Ascending aorta (tissue), 2 donors: ENCODE measurements at regions not wholly inside any gene's neighbourhood (a gene's known extent, or its start where the extent isn't known, plus 50 kb on each side); places are given as distances from the start of the nearest gene placed in this dataset.
"Not testable (repeated sequence)": the region's sequence is repeated elsewhere in the genome, so short reads cannot be mapped to it uniquely, and the experiment has no call there.

Experiments
- DNase-seq, 2 donors: peaks; one replicate each; pipeline ENCODE4 v3.0.0-alpha.2; 2019; ENCODE audit warnings: low spot score in 2 of 2
- H3K27ac ChIP-seq, 2 donors: fragments of 200-600 bp; sonication (generic); one replicate each; pipeline ENCODE4 v1.5.1; 2016 to 2017; ENCODE audit warnings: mild to moderate bottlenecking in 1 of 2
- H3K27me3 ChIP-seq: fragments of 200-600 bp; sonication (generic); one replicate; pipeline ENCODE4 v1.5.1; 2017
- H3K36me3 ChIP-seq, 2 donors: fragments of 200-600 bp; sonication (generic); one replicate each; pipeline ENCODE4 v1.5.1; 2016
- H3K4me1 ChIP-seq, 2 donors: fragments of 200-600 bp; sonication (generic); one replicate each; pipeline ENCODE4 v1.5.1; 2016 to 2017; ENCODE audit warnings: mild to moderate bottlenecking in 1 of 2
- H3K4me3 ChIP-seq, 2 donors: fragments of 200-600 bp; sonication (generic); one replicate each; pipeline ENCODE4 v1.5.1; 2016 to 2017; ENCODE audit warnings: mild to moderate bottlenecking in 1 of 2
- H3K9me3 ChIP-seq, 2 donors: fragments of 200-600 bp; sonication (generic); one replicate each; pipeline ENCODE4 v1.5.1; 2016
- intact Hi-C: fragments of 100-400 bp; cut with DNase I; formaldehyde crosslinking; loops from one replicate; pipeline ENCODE4 v1.15.1; 2023
- TF ChIP-seq, protein P1 (sequence below), 3 experiments: fragments of 200-600 bp in 2 of 3; fragments of 450-650 bp in 1 of 3; sonication (generic) in 2 of 3; IDR thresholded peaks; one replicate each; pipeline ENCODE4 v1.5.1; 2016 to 2019; ENCODE audit warnings: antibody characterized with exemption in 3 of 3, mild to moderate bottlenecking in 1 of 3, moderate library complexity in 1 of 3

DNA sequence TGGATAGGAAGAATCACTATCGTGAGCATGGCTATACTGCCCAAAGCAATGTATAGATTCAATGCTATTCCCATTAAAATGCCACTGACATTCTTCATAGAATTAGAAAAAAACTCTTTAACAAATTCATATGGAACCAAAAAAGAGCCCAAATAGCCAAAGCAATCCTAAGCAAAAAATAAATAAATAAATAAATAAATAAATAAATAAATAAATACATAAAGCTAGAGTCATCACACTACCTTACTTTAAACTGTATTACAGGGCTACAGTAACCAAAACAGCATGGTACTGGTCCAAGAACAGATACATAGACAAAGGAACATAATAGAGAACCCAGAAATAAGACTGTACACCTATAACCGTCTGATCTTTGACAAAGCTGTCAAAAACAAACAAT, 180.4 kb upstream of the CDKN2B start:
- TF ChIP-seq, protein P1, sequence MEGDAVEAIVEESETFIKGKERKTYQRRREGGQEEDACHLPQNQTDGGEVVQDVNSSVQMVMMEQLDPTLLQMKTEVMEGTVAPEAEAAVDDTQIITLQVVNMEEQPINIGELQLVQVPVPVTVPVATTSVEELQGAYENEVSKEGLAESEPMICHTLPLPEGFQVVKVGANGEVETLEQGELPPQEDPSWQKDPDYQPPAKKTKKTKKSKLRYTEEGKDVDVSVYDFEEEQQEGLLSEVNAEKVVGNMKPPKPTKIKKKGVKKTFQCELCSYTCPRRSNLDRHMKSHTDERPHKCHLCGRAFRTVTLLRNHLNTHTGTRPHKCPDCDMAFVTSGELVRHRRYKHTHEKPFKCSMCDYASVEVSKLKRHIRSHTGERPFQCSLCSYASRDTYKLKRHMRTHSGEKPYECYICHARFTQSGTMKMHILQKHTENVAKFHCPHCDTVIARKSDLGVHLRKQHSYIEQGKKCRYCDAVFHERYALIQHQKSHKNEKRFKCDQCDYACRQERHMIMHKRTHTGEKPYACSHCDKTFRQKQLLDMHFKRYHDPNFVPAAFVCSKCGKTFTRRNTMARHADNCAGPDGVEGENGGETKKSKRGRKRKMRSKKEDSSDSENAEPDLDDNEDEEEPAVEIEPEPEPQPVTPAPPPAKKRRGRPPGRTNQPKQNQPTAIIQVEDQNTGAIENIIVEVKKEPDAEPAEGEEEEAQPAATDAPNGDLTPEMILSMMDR (IDR thresholded peaks at IDR 0.05): no peak
- DNase-seq: no peak
- intact Hi-C loops: no loop called here
- no peaks in the 10 kb centered on the region for H3K9me3 ChIP-seq
- no peak overlapping the region for H3K4me3 ChIP-seq
- no peak overlapping the region for H3K27ac ChIP-seq
- no peaks in the 10 kb centered on the region for H3K36me3 ChIP-seq
- H3K27me3 ChIP-seq: no peaks in the 10 kb centered on the region
- no peaks in the 10 kb centered on the region for H3K4me1 ChIP-seq

DNA sequence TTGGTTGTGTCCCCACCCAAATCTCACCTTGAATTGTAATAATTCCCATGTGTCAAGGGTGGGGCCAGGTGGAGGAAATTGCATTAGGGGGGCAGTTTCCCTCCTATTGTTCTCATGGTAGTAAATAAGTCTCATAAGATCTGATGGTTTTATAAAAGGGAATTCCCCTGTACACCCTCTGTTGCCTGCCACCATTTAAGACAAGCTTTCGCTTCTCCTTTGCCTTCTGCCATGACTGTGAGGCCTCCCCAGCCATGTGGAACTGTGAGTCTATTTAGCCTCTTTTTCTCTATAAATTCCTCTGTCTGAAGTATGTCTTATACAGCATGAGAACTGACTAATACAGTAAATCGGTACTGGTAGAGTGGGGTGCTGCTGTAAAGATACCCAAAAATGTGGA, 187.9 kb upstream of the CDKN2B start:
- H3K4me3 ChIP-seq, DNase-seq, H3K27ac ChIP-seq, H3K27me3 ChIP-seq, H3K9me3 ChIP-seq, H3K36me3 ChIP-seq, H3K4me1 ChIP-seq, intact Hi-C loops: not testable (repeated sequence)

DNA sequence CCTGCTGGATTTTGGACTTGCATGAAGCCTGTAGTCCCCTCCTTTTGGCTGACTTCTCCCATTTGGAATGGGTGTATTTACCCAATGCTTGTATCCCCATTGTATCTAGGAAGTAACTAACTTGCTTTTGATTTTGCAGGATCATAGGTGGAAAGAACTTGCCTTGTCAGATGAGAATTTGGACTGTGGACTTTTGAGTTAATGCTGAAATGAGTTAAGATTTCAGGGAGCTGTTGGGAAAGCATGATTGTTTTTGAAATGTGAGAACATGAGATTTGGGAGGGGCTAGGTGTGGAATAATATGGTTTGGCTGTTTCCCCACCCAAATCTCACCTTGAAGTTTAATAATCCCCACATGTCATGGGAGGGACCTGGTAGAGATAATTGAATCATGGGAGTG, 189.6 kb upstream of the CDKN2B start:
- H3K36me3 ChIP-seq: no peaks in the 10 kb centered on the region
- no peaks in the 10 kb centered on the region for H3K9me3 ChIP-seq
- H3K4me1 ChIP-seq: no peaks in the 10 kb centered on the region
- intact Hi-C loops: no loop called here
- no peak for DNase-seq
- no peak overlapping the region for H3K27ac ChIP-seq
- TF ChIP-seq, protein P1 (IDR thresholded peaks at IDR 0.05): no peak
- H3K4me3 ChIP-seq: no peak overlapping the region
- no peaks in the 10 kb centered on the region for H3K27me3 ChIP-seq

DNA sequence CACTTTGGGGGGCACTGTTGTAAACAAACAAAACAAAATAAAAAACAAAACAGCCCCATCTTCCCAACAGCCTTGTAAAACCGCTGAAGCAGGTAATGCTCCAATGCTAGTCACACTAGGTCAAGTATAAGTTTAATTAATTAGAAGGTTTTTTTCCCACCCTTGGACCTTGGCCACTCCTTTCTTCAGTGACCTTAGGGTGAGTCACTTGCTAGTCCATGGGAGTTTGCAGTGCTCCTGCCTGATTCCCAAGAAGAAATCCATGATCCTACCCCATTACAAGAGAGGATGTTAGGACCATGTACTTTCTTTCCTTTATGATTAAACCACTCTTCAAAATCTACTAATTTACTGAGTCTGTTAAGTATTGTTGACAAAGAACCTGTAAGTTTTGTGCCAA, 192.2 kb upstream of the CDKN2B start:
- Histone ChIP-seq H3K4me1 (no peaks in the 10 kb centered on the region), H3K27me3 (no peaks in the 10 kb centered on the region), H3K36me3 (no peaks in the 10 kb centered on the region), H3K27ac (no peak overlapping the region), H3K9me3 (no peaks in the 10 kb centered on the region), H3K4me3 (no peak overlapping the region)
- intact Hi-C loops: no loop called here
- TF ChIP-seq, protein P1 (IDR thresholded peaks at IDR 0.05): no peak
- DNase-seq: no peak

DNA sequence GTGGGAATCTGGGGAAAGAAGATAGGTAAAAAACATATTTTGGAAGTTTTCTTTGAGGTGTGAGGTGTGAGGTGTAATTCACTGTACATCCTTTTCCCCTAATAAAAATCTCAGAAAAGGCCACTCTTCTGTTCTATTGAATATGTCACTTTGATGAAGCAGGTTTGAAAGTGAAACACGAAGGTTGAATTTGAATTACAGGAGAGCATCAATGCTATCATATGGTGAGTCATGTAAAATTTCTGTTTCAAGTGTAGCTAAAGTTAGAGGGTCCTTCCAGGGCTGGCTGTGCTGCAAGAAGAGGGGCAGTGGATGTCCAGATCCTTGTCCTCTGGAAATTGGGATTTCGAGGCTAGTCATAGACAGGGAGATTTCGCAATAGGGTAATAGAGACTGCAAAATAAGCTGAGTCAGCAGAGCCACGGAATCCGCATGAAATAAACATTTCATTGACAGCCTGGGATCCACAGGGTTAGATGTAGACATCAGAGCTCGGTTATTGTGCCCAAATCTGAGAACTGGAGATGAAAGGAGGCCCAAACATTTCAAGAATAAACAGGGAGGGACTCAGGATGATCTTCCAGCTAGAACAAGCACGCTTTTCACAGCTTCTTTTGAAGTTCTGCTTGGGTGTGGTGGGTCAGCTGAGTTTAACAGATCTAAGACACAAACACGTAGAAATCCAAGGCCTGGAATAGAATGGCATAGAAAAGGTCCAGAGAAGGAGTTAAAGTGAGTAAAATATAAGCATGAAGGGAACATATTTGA, 194.4 kb upstream of the CDKN2B start:
- DNase-seq: no peak
- H3K27me3 ChIP-seq: no peaks in the 10 kb centered on the region
- TF ChIP-seq, protein P1 (IDR thresholded peaks at IDR 0.05): no peak
- H3K36me3 ChIP-seq: no peaks in the 10 kb centered on the region
- H3K9me3 ChIP-seq: no peaks in the 10 kb centered on the region
- no peak overlapping the region for H3K27ac ChIP-seq
- intact Hi-C loops: no loop called here
- H3K4me1 ChIP-seq: no peaks in the 10 kb centered on the region
- H3K4me3 ChIP-seq: no peak overlapping the region

DNA sequence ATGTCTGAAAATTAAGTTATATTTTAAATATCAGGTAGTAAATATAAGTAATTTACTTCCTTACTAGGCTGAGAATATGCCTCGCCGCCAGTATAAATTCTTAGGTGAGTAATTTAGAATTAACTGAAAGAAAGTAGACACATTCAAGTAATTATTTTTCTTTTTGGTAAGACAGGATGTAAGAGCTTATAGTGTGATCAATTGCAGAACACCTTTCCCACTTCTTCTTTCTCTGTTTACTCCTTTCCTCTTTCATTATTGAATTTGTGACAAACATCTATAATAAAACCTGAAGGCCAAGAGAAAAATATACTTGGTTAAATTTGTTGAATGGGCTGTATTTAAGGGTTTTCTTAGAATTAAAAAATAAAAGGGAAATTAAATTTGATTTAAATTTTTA, 195.1 kb upstream of the CDKN2B start:
- no peak overlapping the region for H3K27ac ChIP-seq
- DNase-seq: no peak
- H3K4me1 ChIP-seq: no peaks in the 10 kb centered on the region
- H3K4me3 ChIP-seq: no peak overlapping the region
- TF ChIP-seq, protein P1 (IDR thresholded peaks at IDR 0.05): no peak
- no peaks in the 10 kb centered on the region for H3K36me3 ChIP-seq
- no peaks in the 10 kb centered on the region for H3K27me3 ChIP-seq
- intact Hi-C loops: no loop called here
- H3K9me3 ChIP-seq: no peaks in the 10 kb centered on the region
